MM.1S (cell line): ENCODE measurements at regions not wholly inside any gene's neighbourhood (a gene's known extent, or its start where the extent isn't known, plus 50 kb on each side); places are given as distances from the start of the nearest gene placed in this dataset.

Experiments used
- CTCF ChIP-seq: fragments of 300-600 bp; sonication (generic); IDR thresholded peaks from 2 replicates; pipeline ENCODE4 v1.5.1; 2016; ENCODE audit warnings: antibody characterized with exemption, low read length, mixed read lengths
- EZH2 ChIP-seq: fragments of 300-600 bp; sonication (generic); optimal IDR thresholded peaks from 2 replicates; pipeline ENCODE3; 2017; ENCODE audit warnings: low read depth, mild to moderate bottlenecking, antibody characterized with exemption, low read length, mixed read lengths

- TF ChIP-seq CTCF = no peak
- no peak for TF ChIP-seq EZH2
Observed at GRCh38 chr10:10848488-10849111, 169.1 kb upstream of the CELF2 start.
